ENCODE measurements at regions not wholly inside any gene's neighbourhood (a gene's known extent, or its start where the extent isn't known, plus 50 kb on each side); places are given as distances from the start of the nearest gene placed in this dataset.

- Histone ChIP-seq H3K4me1 (ENCODE audit: insufficient read depth) (no peaks in the 10 kb centered on the region), H3K27me3 (no peaks in the 10 kb centered on the region), H3K27ac (no peak overlapping the region), H3K9me3 (no peaks in the 10 kb centered on the region), H3K4me3 (no peak overlapping the region), H3K36me3 (no peaks in the 10 kb centered on the region)
- no peak for DNase-seq
- no peak for TF ChIP-seq POLR2A (IDR thresholded peaks at IDR 0.05)
- no peak for TF ChIP-seq CTCF (IDR thresholded peaks at IDR 0.05)
- no peak for TF ChIP-seq EP300 (IDR thresholded peaks at IDR 0.05)
- intact Hi-C loops (cut with DNase I): no loop called here
- 78 to 95% (median 81%) methylated on average over 3 of the region's 3 CpGs for WGBS, 3 donors
Observed at GRCh38 chr4:4755306-4755705, 104.2 kb upstream of the MSX1 start.

- Histone ChIP-seq H3K36me3 (no peaks in the 10 kb centered on the region), H3K4me1 (ENCODE audit: insufficient read depth) (no peaks in the 10 kb centered on the region), H3K27ac (no peak overlapping the region), H3K9me3 (no peaks in the 10 kb centered on the region), H3K27me3 (no peaks in the 10 kb centered on the region), H3K4me3 (no peak overlapping the region)
- TF ChIP-seq EP300 (IDR thresholded peaks at IDR 0.05) (no peak), CTCF (IDR thresholded peaks at IDR 0.05) (no peak), POLR2A (IDR thresholded peaks at IDR 0.05) (no peak)
- 22 to 32% (median 22%) methylated on average over 9 of the region's 9 CpGs for WGBS, 3 donors
- no peak for DNase-seq
- intact Hi-C loops (cut with DNase I): no loop called here
Observed at GRCh38 chr4:4754641-4755040, 104.8 kb upstream of the MSX1 start.

DNA sequence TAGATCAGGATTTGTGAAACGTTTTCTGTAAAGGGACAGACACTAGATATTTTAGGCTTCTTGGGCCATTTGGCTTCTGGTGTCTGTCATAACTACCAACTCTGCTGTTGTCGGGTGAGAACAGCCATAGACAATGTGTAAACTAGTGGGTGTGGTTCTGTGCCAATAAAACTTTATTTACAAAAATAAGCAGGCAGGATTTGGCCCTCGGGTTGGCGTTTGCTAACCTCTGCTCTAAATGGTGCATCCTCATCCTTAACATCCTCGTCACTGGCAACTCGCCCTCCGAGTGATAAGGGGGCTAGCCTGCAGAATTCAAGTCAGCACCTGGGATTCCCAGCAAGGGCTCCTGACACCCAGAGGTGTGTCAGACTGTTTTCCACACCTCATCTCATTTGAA lies 105.8 kb upstream of the MSX1 start:
- intact Hi-C loops (cut with DNase I): no loop called here
- TF ChIP-seq POLR2A (IDR thresholded peaks at IDR 0.05) (no peak), CTCF (IDR thresholded peaks at IDR 0.05) (no peak)
- Histone ChIP-seq H3K9me3 (no peaks in the 10 kb centered on the region), H3K27me3 (no peaks in the 10 kb centered on the region), H3K4me1 (ENCODE audit: insufficient read depth) (no peaks in the 10 kb centered on the region), H3K4me3 (no peak overlapping the region), H3K36me3 (no peaks in the 10 kb centered on the region), H3K27ac (no peak overlapping the region)
- no peak for DNase-seq
- 75 to 83% (median 81%) methylated on average over 7 of the region's 7 CpGs for WGBS, 3 donors

- DNase-seq: no peak
- Histone ChIP-seq H3K4me1 (ENCODE audit: insufficient read depth) (no peaks in the 10 kb centered on the region), H3K27me3 (no peaks in the 10 kb centered on the region), H3K36me3 (no peaks in the 10 kb centered on the region), H3K9me3 (no peaks in the 10 kb centered on the region), H3K4me3 (no peak overlapping the region), H3K27ac (no peak overlapping the region)
- 53 to 73% (median 73%) methylated on average over 15 of the region's 15 CpGs for WGBS, 3 donors
- TF ChIP-seq EP300 (IDR thresholded peaks at IDR 0.05): no peak
- TF ChIP-seq CTCF (IDR thresholded peaks at IDR 0.05): no peak
- no peak for TF ChIP-seq POLR2A (IDR thresholded peaks at IDR 0.05)
- intact Hi-C loops (cut with DNase I): no loop called here
Observed at GRCh38 chr4:4752576-4753401, 106.7 kb upstream of the MSX1 start.

Measured in ovary (tissue), 7 donors.